HEK293T (cell line): ENCODE measurements at regions not wholly inside any gene's neighbourhood (a gene's known extent, or its start where the extent isn't known, plus 50 kb on each side); places are given as distances from the start of the nearest gene placed in this dataset.

Experiments
- ARNT ChIP-seq: fragments of 450-650 bp; IDR thresholded peaks from 2 replicates; pipeline ENCODE4 v1.6.1; 2017; ENCODE audit warnings: mild to moderate bottlenecking
- BHLHE40 ChIP-seq: fragments of 450-650 bp; IDR thresholded peaks from 2 replicates; pipeline ENCODE4 v1.6.1; 2016; ENCODE audit warnings: mild to moderate bottlenecking, moderate library complexity, borderline replicate concordance
- ELF4 ChIP-seq: fragments of 450-650 bp; IDR thresholded peaks from 2 replicates; pipeline ENCODE4 v1.6.1; 2017; ENCODE audit warnings: antibody characterized with exemption
- FOXK2 ChIP-seq: fragments of 450-650 bp; IDR thresholded peaks from 2 replicates; pipeline ENCODE4 v1.6.1; 2016; ENCODE audit warnings: mild to moderate bottlenecking
- FOXM1 ChIP-seq: fragments of 450-650 bp; IDR thresholded peaks from 2 replicates; pipeline ENCODE4 v1.6.1; 2017; ENCODE audit warnings: mild to moderate bottlenecking, borderline replicate concordance
- L3MBTL2 ChIP-seq: fragments of 450-650 bp; conservative IDR thresholded peaks from 2 replicates; pipeline ENCODE4 v1.6.1; 2016; ENCODE audit warnings: mild to moderate bottlenecking
- NFRKB ChIP-seq: fragments of 450-650 bp; IDR thresholded peaks from 2 replicates; pipeline ENCODE4 v1.6.1; 2016; ENCODE audit warnings: mild to moderate bottlenecking, moderate library complexity
- PKNOX1 ChIP-seq: fragments of 450-650 bp; IDR thresholded peaks from 2 replicates; pipeline ENCODE4 v1.6.1; 2016
- SP1 ChIP-seq: fragments of 450-650 bp; IDR thresholded peaks from 2 replicates; pipeline ENCODE4 v1.6.1; 2017

- TF ChIP-seq SP1 (no peak), L3MBTL2 (no peak), FOXM1 (no peak), PKNOX1 (no peak), ARNT (no peak), ELF4 (no peak), BHLHE40 (no peak), NFRKB (no peak), FOXK2 (no peak)
These were observed 60.2 kb upstream of the PTPN12 start for GRCh38 chr7:77476871-77477270.
